Activated naive CD4-positive, alpha-beta T cell treated with anti-CD3 and anti-CD28 coated beads, Interleukin-2, amount 50 U/mL, for 72 hours (primary cell): ENCODE measurements at regions not wholly inside any gene's neighbourhood (a gene's known extent, or its start where the extent isn't known, plus 50 kb on each side); places are given as distances from the start of the nearest gene placed in this dataset.
"Not testable (repeated sequence)": the region's sequence is repeated elsewhere in the genome, so short reads cannot be mapped to it uniquely, and the experiment has no call there.

ENCODE experiments used
- ATAC-seq, 2 donors: fragments of 150-1000 bp; cut with Tn5 transposase; 2 replicates each; pipeline ENCODE4 v1.10.0; 2021; ENCODE audit warnings: mild to moderate bottlenecking in 2 of 2, moderate library complexity in 2 of 2
- DNase-seq, 2 donors: peaks; one replicate each; pipeline ENCODE4 v3.0.0; 2021 to 2022; ENCODE audit warnings: low spot score in 2 of 2
- H3K27ac Mint-ChIP-seq, 2 donors: one replicate each; pipeline ENCODE4 v1.8.0; 2022; ENCODE audit warnings: mild to moderate bottlenecking in 2 of 2, mixed read lengths in 2 of 2
- H3K36me3 Mint-ChIP-seq, 2 donors: one replicate each; pipeline ENCODE4 v1.8.0; 2022; ENCODE audit warnings: mixed read lengths in 2 of 2
- H3K9me3 Mint-ChIP-seq, 2 donors: one replicate each; pipeline ENCODE4 v1.8.0; 2022; ENCODE audit warnings: mixed read lengths in 2 of 2

GRCh38 chr5:17022296-17022695 lies 86.2 kb upstream of the MYO10 start:
- no peaks in the 10 kb centered on the region for H3K9me3 Mint-ChIP-seq

GRCh38 chr5:17024686-17025180 lies 88.6 kb upstream of the MYO10 start:
- H3K27ac Mint-ChIP-seq, result no peak overlapping the region
- DNase-seq, result no peak
- ATAC-seq, result no peak
- H3K36me3 Mint-ChIP-seq, result no peaks in the 10 kb centered on the region
- H3K9me3 Mint-ChIP-seq, result peaks cover 0 to 9% of the 10 kb centered on the region in 2 donors

More at GRCh38 chr5:17022296-17022695, 86.2 kb upstream of the MYO10 start:
- no peak overlapping the region for H3K27ac Mint-ChIP-seq
- no peak for ATAC-seq
- no peak for DNase-seq
- H3K36me3 Mint-ChIP-seq, result no peaks in the 10 kb centered on the region

- not testable (repeated sequence) for DNase-seq, H3K9me3 Mint-ChIP-seq, ATAC-seq, H3K36me3 Mint-ChIP-seq, H3K27ac Mint-ChIP-seq
These were observed 95.7 kb upstream of the MYO10 start for GRCh38 chr5:17031659-17032277.

GRCh38 chr5:17032314-17032985 lies 96.4 kb upstream of the MYO10 start:
- H3K27ac Mint-ChIP-seq, H3K9me3 Mint-ChIP-seq, ATAC-seq, DNase-seq, H3K36me3 Mint-ChIP-seq: not testable (repeated sequence)

- not testable (repeated sequence) for H3K9me3 Mint-ChIP-seq, H3K36me3 Mint-ChIP-seq, H3K27ac Mint-ChIP-seq, DNase-seq, ATAC-seq
These were observed 98.9 kb upstream of the MYO10 start for GRCh38 chr5:17034992-17035391.

- H3K27ac Mint-ChIP-seq, result no peak overlapping the region
- ATAC-seq, result no peak
- H3K36me3 Mint-ChIP-seq, result no peaks in the 10 kb centered on the region
- no peaks in the 10 kb centered on the region for H3K9me3 Mint-ChIP-seq
- DNase-seq, result no peak
These were observed 101.7 kb upstream of the MYO10 start for GRCh38 chr5:17037751-17038150.

- ATAC-seq (no peak), DNase-seq (no peak)
- no peak overlapping the region for H3K27ac Mint-ChIP-seq
- H3K9me3 Mint-ChIP-seq, result peaks cover 5 to 7% of the 10 kb centered on the region in 2 donors
- H3K36me3 Mint-ChIP-seq, result peaks cover 0 to 5% of the 10 kb centered on the region in 2 donors
These were observed 103.1 kb upstream of the MYO10 start for GRCh38 chr5:17039170-17039569.

GRCh38 chr5:17042041-17042440 lies 106.0 kb upstream of the MYO10 start:
- H3K36me3 Mint-ChIP-seq, result peaks cover 0 to 5% of the 10 kb centered on the region in 2 donors
- peaks cover 5 to 7% of the 10 kb centered on the region in 2 donors for H3K9me3 Mint-ChIP-seq
- H3K27ac Mint-ChIP-seq, result no peak overlapping the region
- DNase-seq (no peak), ATAC-seq (no peak)

- peaks cover 0 to 5% of the 10 kb centered on the region in 2 donors for H3K36me3 Mint-ChIP-seq
- H3K9me3 Mint-ChIP-seq, result peaks cover 5 to 7% of the 10 kb centered on the region in 2 donors
- no peak overlapping the region for H3K27ac Mint-ChIP-seq
- no peak for DNase-seq
- ATAC-seq, result no peak
These were observed 110.2 kb upstream of the MYO10 start for GRCh38 chr5:17046320-17046719.

- no peak for DNase-seq
- H3K36me3 Mint-ChIP-seq, result no peaks in the 10 kb centered on the region
- no peak for ATAC-seq
- no peaks in the 10 kb centered on the region for H3K9me3 Mint-ChIP-seq
- no peak overlapping the region for H3K27ac Mint-ChIP-seq
These were observed 114.1 kb upstream of the MYO10 start for GRCh38 chr5:17050236-17050635.

GRCh38 chr5:17054911-17055310 lies 118.8 kb upstream of the MYO10 start:
- DNase-seq (no peak), ATAC-seq (no peak)
- Mint-ChIP-seq H3K27ac (no peak overlapping the region), H3K9me3 (no peaks in the 10 kb centered on the region), H3K36me3 (no peaks in the 10 kb centered on the region)

- Mint-ChIP-seq H3K9me3 (no peaks in the 10 kb centered on the region), H3K27ac (no peak overlapping the region), H3K36me3 (no peaks in the 10 kb centered on the region)
- DNase-seq (no peak), ATAC-seq (no peak)
These were observed 120.1 kb upstream of the MYO10 start for GRCh38 chr5:17056141-17056631.

GRCh38 chr5:17058438-17058837 lies 122.3 kb upstream of the MYO10 start:
- no peaks in the 10 kb centered on the region for H3K36me3 Mint-ChIP-seq
- H3K9me3 Mint-ChIP-seq, result no peaks in the 10 kb centered on the region
- no peak for DNase-seq
- no peak for ATAC-seq
- no peak overlapping the region for H3K27ac Mint-ChIP-seq

- DNase-seq, result no peak
- Mint-ChIP-seq H3K36me3 (no peaks in the 10 kb centered on the region), H3K27ac (no peak overlapping the region), H3K9me3 (no peaks in the 10 kb centered on the region)
- ATAC-seq, result no peak
These were observed 125.9 kb upstream of the MYO10 start for GRCh38 chr5:17061973-17062470.

- not testable (repeated sequence) for ATAC-seq, H3K36me3 Mint-ChIP-seq, H3K9me3 Mint-ChIP-seq, DNase-seq, H3K27ac Mint-ChIP-seq
These were observed 126.7 kb upstream of the MYO10 start for GRCh38 chr5:17062741-17063140.

- H3K9me3 Mint-ChIP-seq, result no peaks in the 10 kb centered on the region
- no peaks in the 10 kb centered on the region for H3K36me3 Mint-ChIP-seq
- DNase-seq, result no peak
- no peak overlapping the region for H3K27ac Mint-ChIP-seq
- no peak for ATAC-seq
These were observed 128.2 kb upstream of the MYO10 start for GRCh38 chr5:17064241-17064640.

GRCh38 chr5:17065458-17065857 lies 129.4 kb upstream of the MYO10 start:
- no peak for DNase-seq
- no peak overlapping the region for H3K27ac Mint-ChIP-seq
- H3K9me3 Mint-ChIP-seq, result no peaks in the 10 kb centered on the region
- no peaks in the 10 kb centered on the region for H3K36me3 Mint-ChIP-seq
- no peak for ATAC-seq

- not testable (repeated sequence) for H3K9me3 Mint-ChIP-seq, DNase-seq, ATAC-seq, H3K36me3 Mint-ChIP-seq, H3K27ac Mint-ChIP-seq
These were observed 129.9 kb upstream of the MYO10 start for GRCh38 chr5:17066026-17066425.
